GM12874 (cell line): ENCODE measurements at regions not wholly inside any gene's neighbourhood (a gene's known extent, or its start where the extent isn't known, plus 50 kb on each side); places are given as distances from the start of the nearest gene placed in this dataset.

Experiments
- TF ChIP-seq, protein P1 (sequence below): IDR thresholded peaks from 2 replicates; pipeline ENCODE4 v1.5.1; 2011; ENCODE audit warnings: low read depth, mild to moderate bottlenecking, control low read depth, low read length, moderate library complexity; ENCODE audit not compliant: insufficient read depth

- TF ChIP-seq, protein P1, sequence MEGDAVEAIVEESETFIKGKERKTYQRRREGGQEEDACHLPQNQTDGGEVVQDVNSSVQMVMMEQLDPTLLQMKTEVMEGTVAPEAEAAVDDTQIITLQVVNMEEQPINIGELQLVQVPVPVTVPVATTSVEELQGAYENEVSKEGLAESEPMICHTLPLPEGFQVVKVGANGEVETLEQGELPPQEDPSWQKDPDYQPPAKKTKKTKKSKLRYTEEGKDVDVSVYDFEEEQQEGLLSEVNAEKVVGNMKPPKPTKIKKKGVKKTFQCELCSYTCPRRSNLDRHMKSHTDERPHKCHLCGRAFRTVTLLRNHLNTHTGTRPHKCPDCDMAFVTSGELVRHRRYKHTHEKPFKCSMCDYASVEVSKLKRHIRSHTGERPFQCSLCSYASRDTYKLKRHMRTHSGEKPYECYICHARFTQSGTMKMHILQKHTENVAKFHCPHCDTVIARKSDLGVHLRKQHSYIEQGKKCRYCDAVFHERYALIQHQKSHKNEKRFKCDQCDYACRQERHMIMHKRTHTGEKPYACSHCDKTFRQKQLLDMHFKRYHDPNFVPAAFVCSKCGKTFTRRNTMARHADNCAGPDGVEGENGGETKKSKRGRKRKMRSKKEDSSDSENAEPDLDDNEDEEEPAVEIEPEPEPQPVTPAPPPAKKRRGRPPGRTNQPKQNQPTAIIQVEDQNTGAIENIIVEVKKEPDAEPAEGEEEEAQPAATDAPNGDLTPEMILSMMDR = no peak
Observed at GRCh38 chr2:150554046-150554445, 66.6 kb upstream of the RND3 start.

DNA sequence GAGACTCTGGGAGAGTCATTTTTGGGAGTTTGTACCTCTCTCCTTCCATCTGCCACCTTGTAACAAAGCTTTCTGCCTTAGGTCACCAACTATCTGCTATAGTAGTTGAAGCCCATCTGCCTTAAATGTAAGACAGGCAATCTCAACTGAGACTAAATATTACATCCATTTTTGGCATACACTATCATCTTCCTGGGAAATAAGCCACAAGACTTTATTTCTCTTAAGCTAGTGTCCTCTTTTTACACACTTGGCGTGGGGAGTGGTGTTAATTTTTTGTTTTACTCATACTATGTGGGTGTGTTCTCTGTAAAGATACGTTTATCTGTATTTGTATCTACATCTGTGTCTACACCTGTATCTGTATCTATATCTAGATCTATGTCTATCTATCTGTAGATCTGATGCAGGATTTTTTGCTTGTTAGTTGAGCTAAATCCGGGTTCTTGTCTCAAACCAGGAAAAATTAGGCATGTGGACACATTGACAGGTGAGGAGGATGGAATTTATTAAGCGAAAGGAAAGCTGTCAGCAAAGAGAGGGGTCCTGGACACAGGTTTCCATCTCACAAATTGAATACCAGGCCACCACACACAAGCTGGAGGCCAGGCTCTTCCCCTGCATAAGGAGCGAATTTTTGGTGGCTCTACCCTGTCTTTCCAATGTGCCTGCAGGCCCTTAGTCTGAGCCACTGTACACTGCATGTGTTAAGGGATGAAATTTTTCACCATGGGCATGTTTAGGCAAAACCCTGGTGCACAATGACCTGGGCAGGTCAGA lies 64.8 kb upstream of the RND3 start:
- TF ChIP-seq, protein P1 = no peak

- TF ChIP-seq, protein P1 = no peak
Observed at GRCh38 chr2:150549381-150549780, 61.9 kb upstream of the RND3 start.

DNA sequence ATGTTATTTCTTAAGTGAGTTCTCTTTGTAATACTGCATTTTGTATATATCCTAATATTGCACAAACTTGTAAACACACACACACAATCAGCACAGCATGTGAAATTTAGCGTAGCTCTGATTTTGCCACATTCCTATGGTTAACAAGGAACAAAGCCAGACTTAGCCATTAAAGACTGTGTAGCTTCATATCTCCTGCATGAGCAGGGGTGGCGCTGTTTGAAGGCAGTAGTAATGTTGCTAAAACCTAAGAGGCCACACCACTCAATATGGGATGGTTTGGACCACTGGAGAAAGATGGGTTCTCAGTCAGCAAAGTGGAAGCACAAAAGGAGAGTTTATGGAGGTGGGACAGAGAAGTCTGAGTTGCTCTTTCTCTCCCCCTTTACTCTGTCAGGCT lies 61.1 kb upstream of the RND3 start:
- TF ChIP-seq, protein P1 = peak; percentile 49

DNA sequence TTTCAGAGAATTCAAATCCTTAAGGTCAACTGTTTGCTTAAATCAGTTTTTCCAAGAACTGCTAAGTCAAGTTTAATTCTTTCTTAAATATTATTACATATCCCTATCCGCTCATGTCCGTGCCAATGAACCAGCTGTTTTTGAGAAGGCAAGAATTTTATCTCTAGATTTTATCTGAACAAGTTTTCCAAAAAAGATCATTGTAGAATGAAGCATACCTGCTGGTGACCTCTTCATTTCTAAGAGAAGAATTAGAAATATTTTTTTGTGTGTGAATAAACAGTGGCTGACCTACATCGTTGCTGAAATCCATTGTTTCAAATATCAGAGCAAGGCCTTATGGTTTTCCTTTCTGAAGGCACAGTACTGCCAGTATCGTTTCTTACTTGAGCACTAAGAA lies 58.4 kb upstream of the RND3 start:
- TF ChIP-seq, protein P1 = no peak

- TF ChIP-seq, protein P1 = no peak
Observed at GRCh38 chr2:150544731-150545130, 57.3 kb upstream of the RND3 start.

DNA sequence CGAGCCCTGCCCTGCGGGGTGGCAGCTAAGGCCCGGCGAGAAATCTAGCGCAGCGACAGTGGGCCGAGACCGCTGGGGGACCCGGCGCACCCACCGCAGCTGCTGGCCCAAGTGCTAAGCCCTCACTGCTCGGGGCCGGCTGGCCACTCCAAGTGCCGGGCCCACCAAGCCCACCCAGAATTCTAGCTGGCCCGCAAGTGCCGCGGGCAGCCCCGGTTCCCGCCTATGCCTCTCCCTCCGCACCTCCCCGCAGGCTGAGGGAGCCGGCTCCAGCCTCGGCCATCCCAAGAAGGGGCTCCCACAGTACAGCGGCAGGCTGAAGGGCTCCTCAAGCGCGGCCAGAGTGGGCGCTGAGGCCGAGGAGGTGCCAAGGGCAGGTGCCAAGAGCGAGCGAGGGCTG lies 55.2 kb upstream of the RND3 start:
- TF ChIP-seq, protein P1 = no peak
